ENCODE measurements at regions not wholly inside any gene's neighbourhood (a gene's known extent, or its start where the extent isn't known, plus 50 kb on each side); places are given as distances from the start of the nearest gene placed in this dataset.

GRCh38 chr16:72530434-72530833 is 358.5 kb upstream of the PMFBP1 start:
- no peak overlapping the region for H3K9ac ChIP-seq (ENCODE audit: low read length)
- no peaks in the 10 kb centered on the region for H4K20me1 ChIP-seq (ENCODE audit: low read depth, low read length)

GRCh38 chr16:72523087-72523486 is 351.1 kb upstream of the PMFBP1 start:
- Histone ChIP-seq H3K9me3 (ENCODE audit: insufficient read depth, low read length) (0 out of 2 replicates have a peak, but pooled peaks cover 5% of the 10 kb centered on the region), H3K79me2 (ENCODE audit: insufficient read depth, low read length) (no peaks in the 10 kb centered on the region), H3K4me3 (ENCODE audit: insufficient read depth, low read length, poor library complexity, severe bottlenecking) (no peak overlapping the region), H3K9me2 (replicated peaks; ENCODE audit: insufficient read depth, low read length) (no peaks in the 10 kb centered on the region), H3K4me2 (ENCODE audit: low read depth, low read length, poor library complexity, severe bottlenecking) (no peak overlapping the region), H3K36me3 (ENCODE audit: low read length) (0 out of 2 replicates have a peak, but pooled peaks cover 4% of the 10 kb centered on the region), H4K20me1 (ENCODE audit: low read depth, low read length) (no peaks in the 10 kb centered on the region), H2AFZ (ENCODE audit: low read depth, low read length, severe bottlenecking) (no peak overlapping the region), H3K9ac (ENCODE audit: low read length) (no peak overlapping the region), H3K27me3 (ENCODE audit: low read length) (no peaks in the 10 kb centered on the region), H3F3A (ENCODE audit: insufficient read depth) (no peaks in the 10 kb centered on the region), H3K27ac (ENCODE audit: low read depth, low read length) (no peak overlapping the region)
- TF ChIP-seq EZH2phosphoT487 (conservative IDR thresholded peaks at IDR 0.05; ENCODE audit: low read length) (no peak), CTCF (IDR thresholded peaks at IDR 0.05; ENCODE audit: insufficient read depth, low read length, poor library complexity, severe bottlenecking) (no peak)

More at GRCh38 chr16:72530434-72530833, 358.5 kb upstream of the PMFBP1 start:
- TF ChIP-seq CTCF (IDR thresholded peaks at IDR 0.05; ENCODE audit: insufficient read depth, low read length, poor library complexity, severe bottlenecking), result no peak
- TF ChIP-seq EZH2phosphoT487 (conservative IDR thresholded peaks at IDR 0.05; ENCODE audit: low read length), result no peak
- no peak overlapping the region for H3K4me2 ChIP-seq (ENCODE audit: low read depth, low read length, poor library complexity, severe bottlenecking)
- no peaks in the 10 kb centered on the region for H3K36me3 ChIP-seq (ENCODE audit: low read length)
- no peaks in the 10 kb centered on the region for H3F3A ChIP-seq (ENCODE audit: insufficient read depth)
- no peaks in the 10 kb centered on the region for H3K27me3 ChIP-seq (ENCODE audit: low read length)
- H3K9me3 ChIP-seq (ENCODE audit: insufficient read depth, low read length), result no peaks in the 10 kb centered on the region
- H3K27ac ChIP-seq (ENCODE audit: low read depth, low read length), result no peak overlapping the region
- H3K79me2 ChIP-seq (ENCODE audit: insufficient read depth, low read length), result no peaks in the 10 kb centered on the region
- H2AFZ ChIP-seq (ENCODE audit: low read depth, low read length, severe bottlenecking), result no peak overlapping the region
- H3K4me3 ChIP-seq (ENCODE audit: insufficient read depth, low read length, poor library complexity, severe bottlenecking), result no peak overlapping the region
- H3K9me2 ChIP-seq (replicated peaks; ENCODE audit: insufficient read depth, low read length), result no peaks in the 10 kb centered on the region

- no peak overlapping the region for H3K9ac ChIP-seq (ENCODE audit: low read length)
- no peaks in the 10 kb centered on the region for H3F3A ChIP-seq (ENCODE audit: insufficient read depth)
- 0 out of 2 replicates have a peak, but pooled peaks cover 4% of the 10 kb centered on the region for H3K36me3 ChIP-seq (ENCODE audit: low read length)
- H2AFZ ChIP-seq (ENCODE audit: low read depth, low read length, severe bottlenecking), result no peak overlapping the region
- no peak overlapping the region for H3K4me2 ChIP-seq (ENCODE audit: low read depth, low read length, poor library complexity, severe bottlenecking)
- no peak overlapping the region for H3K27ac ChIP-seq (ENCODE audit: low read depth, low read length)
- no peaks in the 10 kb centered on the region for H3K27me3 ChIP-seq (ENCODE audit: low read length)
- 0 out of 2 replicates have a peak, but pooled peaks cover 1% of the 10 kb centered on the region for H3K9me3 ChIP-seq (ENCODE audit: insufficient read depth, low read length)
- H4K20me1 ChIP-seq (ENCODE audit: low read depth, low read length), result no peaks in the 10 kb centered on the region
- H3K9me2 ChIP-seq (replicated peaks; ENCODE audit: insufficient read depth, low read length), result no peaks in the 10 kb centered on the region
- no peak overlapping the region for H3K4me3 ChIP-seq (ENCODE audit: insufficient read depth, low read length, poor library complexity, severe bottlenecking)
- no peaks in the 10 kb centered on the region for H3K79me2 ChIP-seq (ENCODE audit: insufficient read depth, low read length)
- TF ChIP-seq EZH2phosphoT487 (conservative IDR thresholded peaks at IDR 0.05; ENCODE audit: low read length), result no peak
- no peak for TF ChIP-seq CTCF (IDR thresholded peaks at IDR 0.05; ENCODE audit: insufficient read depth, low read length, poor library complexity, severe bottlenecking)
Measured at GRCh38 chr16:72517154-72517553, 345.2 kb upstream of the PMFBP1 start.
